ENCODE measurements at regions not wholly inside any gene's neighbourhood (a gene's known extent, or its start where the extent isn't known, plus 50 kb on each side); places are given as distances from the start of the nearest gene placed in this dataset.

DNA sequence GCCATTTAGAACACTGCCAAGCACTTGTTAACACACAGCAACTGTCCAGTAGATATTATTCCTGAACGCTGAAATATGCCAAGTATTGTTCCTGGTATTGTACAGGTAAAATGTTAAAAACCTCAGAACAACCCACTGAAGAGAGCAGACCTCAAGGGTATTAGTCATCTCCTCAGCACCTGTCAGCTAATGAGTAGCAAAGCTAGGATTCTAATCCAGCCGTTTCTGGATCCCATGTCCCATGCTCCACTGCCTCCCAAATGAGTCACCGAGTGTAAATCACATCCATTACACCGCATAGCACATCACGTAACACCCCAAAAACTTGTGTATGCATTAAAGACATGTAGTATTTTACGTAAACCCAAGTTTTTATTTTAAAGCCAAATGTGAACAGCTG is 705.4 kb upstream of the TENM4 start:
- CTCF ChIA-PET (ENCODE audit: partially characterized antibody), result interaction anchor here (0.6 to 4.1 kb wide), 2 partner anchors 11 to 1058 kb away, joined by 3 to 18 read pairs; no protein-coding TSS in a partner anchor
- TF ChIP-seq MAFK (IDR thresholded peaks at IDR 0.05; ENCODE audit: low read depth, low read length) (no peak), HDAC6 (IDR thresholded peaks at IDR 0.05; ENCODE audit: low read depth, low read length) (no peak), RFX5 (IDR thresholded peaks at IDR 0.05; ENCODE audit: borderline replicate concordance, low read depth, low read length) (no peak), KDM4A (IDR thresholded peaks at IDR 0.05; ENCODE audit: low read depth, low read length, severe bottlenecking) (no peak)

More for the DNA sequence above, 705.4 kb upstream of the TENM4 start:
- H2BK120ac ChIP-seq (replicated peaks; ENCODE audit: low read depth, low read length), result no peak overlapping the region
- DNase-seq (ENCODE audit: low read depth in 1 of 2, low spot score in 2 of 2) (no peak), FAIRE-seq (no peak)
- H3K4ac ChIP-seq (replicated peaks; ENCODE audit: insufficient read length, low read depth, low read length), result no peak overlapping the region
- H3K27ac ChIP-seq (ENCODE audit: low read depth, low read length), result no peak overlapping the region
- no peaks in the 10 kb centered on the region for H3K79me2 ChIP-seq (ENCODE audit: control insufficient read depth in 1 of 2, insufficient read depth in 2 of 2, low read length in 2 of 2)
- peaks cover 0 to 4% (median 2%) of the 10 kb centered on the region in 4 experiments; a peak in 2 of 7 replicates for H3K4me1 ChIP-seq (replicated peaks in 1 of 4; ENCODE audit: control insufficient read depth in 3 of 4, insufficient read depth in 4 of 4, low read length in 3 of 4)
- H2BK5ac ChIP-seq (ENCODE audit: low read depth, low read length), result no peak overlapping the region
- no peaks in the 10 kb centered on the region for H3K9me3 ChIP-seq (ENCODE audit: insufficient read depth in 2 of 2, low read depth in 1 of 2, low read length in 1 of 2)
- H4K20me1 ChIP-seq (replicated peaks in 1 of 2; ENCODE audit: control insufficient read depth in 1 of 2, insufficient read depth in 2 of 2, low read length in 2 of 2), result no peaks in the 10 kb centered on the region
- H4K91ac ChIP-seq (replicated peaks; ENCODE audit: insufficient read length, low read length), result no peak overlapping the region
- no peak overlapping the region for H3K14ac ChIP-seq (ENCODE audit: insufficient read length)
- H2AK5ac ChIP-seq (ENCODE audit: low read depth, low read length), result no peak overlapping the region
- no peak overlapping the region for H3K23ac ChIP-seq (ENCODE audit: insufficient read length)
- no peaks in the 10 kb centered on the region for H3K27me3 ChIP-seq (replicated peaks in 1 of 4; ENCODE audit: control insufficient read depth in 3 of 4, extremely low read depth in 1 of 4, insufficient read depth in 3 of 4, low read length in 3 of 4)
- H3K79me1 ChIP-seq (ENCODE audit: low read depth, low read length), result no peaks in the 10 kb centered on the region
- no peak overlapping the region for H3K4me2 ChIP-seq (ENCODE audit: insufficient read depth in 1 of 2, low read depth in 2 of 2, low read length in 2 of 2)
- H2BK15ac ChIP-seq (ENCODE audit: low read length), result no peak overlapping the region
- H3K56ac ChIP-seq (replicated peaks; ENCODE audit: insufficient read length, low read depth, low read length), result no peak overlapping the region
- whole genome bisulfite sequencing, 2 experiments (ENCODE audit: extremely low coverage in 1 of 2, insufficient coverage in 1 of 2, insufficient read length in 1 of 2, insufficient replicate concordance in 2 of 2, low coverage in 1 of 2, low lambda C conversion rate in 2 of 2, missing lambda C conversion rate in 1 of 2), result 92% methylated on average over 6 of the region's 6 CpGs; no CpG with 5 or more reads in 1 of the 2 experiments
- no peak overlapping the region for H2BK12ac ChIP-seq (ENCODE audit: low read depth, low read length)
- no peak overlapping the region for H4K8ac ChIP-seq (ENCODE audit: extremely low read depth, insufficient read depth, low read length)
- H3K9ac ChIP-seq (replicated peaks in 1 of 4; ENCODE audit: extremely low read depth in 1 of 4, low read depth in 3 of 4, low read length in 3 of 4), result no peak overlapping the region
- POLR2A ChIA-PET (ENCODE audit: partially characterized antibody), result no interaction called here
- H2BK20ac ChIP-seq (ENCODE audit: low read length), result no peak overlapping the region
- no peak overlapping the region for H3K4me3 ChIP-seq (ENCODE audit: extremely low read depth in 1 of 4, insufficient read depth in 2 of 4, low read depth in 3 of 4, low read length in 4 of 4)
- no peak overlapping the region for H4K5ac ChIP-seq (ENCODE audit: insufficient read length, low read depth, low read length)
- no peak overlapping the region for H3K18ac ChIP-seq (ENCODE audit: extremely low read depth, low read length)
- no peaks in the 10 kb centered on the region for H3K23me2 ChIP-seq (ENCODE audit: low read depth, low read length)
- H3K36me3 ChIP-seq (ENCODE audit: control insufficient read depth in 2 of 4, insufficient read depth in 4 of 4, low read length in 3 of 4), result no peaks in the 10 kb centered on the region
- H2AFZ ChIP-seq (ENCODE audit: low read length), result no peak overlapping the region

Data from H1 (cell line).